GM23338 (cell line): ENCODE measurements at regions not wholly inside any gene's neighbourhood (a gene's known extent, or its start where the extent isn't known, plus 50 kb on each side); places are given as distances from the start of the nearest gene placed in this dataset.

Source experiments
- ATAC-seq: fragments of 200-7000 bp; cut with Tn5 transposase; 3 replicates; pipeline ENCODE4 v1.9.1; 2020
- DNase-seq: peaks from one replicate; pipeline ENCODE4 v3.0.0-alpha.2; 2015; ENCODE audit warnings: low spot score
- H2AFZ ChIP-seq: fragments of 200-600 bp; sonication (generic); 2 replicates; pipeline ENCODE4 v1.8.0; 2016; ENCODE audit warnings: antibody characterized with exemption, mild to moderate bottlenecking, moderate library complexity
- H3F3A ChIP-seq: fragments of 200-600 bp; sonication (generic); replicated peaks from 2 replicates; pipeline ENCODE4 v1.8.0; 2017; ENCODE audit warnings: antibody characterized with exemption, mixed run types, low read depth
- H3K27ac ChIP-seq: fragments of 200-600 bp; sonication (generic); 2 replicates; pipeline ENCODE4 v1.6.1; 2016; ENCODE audit warnings: low read depth
- H3K27me3 ChIP-seq: fragments of 200-600 bp; sonication (generic); 2 replicates; pipeline ENCODE4 v1.8.0; 2016; ENCODE audit warnings: mild to moderate bottlenecking, mixed run types, moderate library complexity; ENCODE audit not compliant: insufficient read depth
- H3K36me3 ChIP-seq: fragments of 200-600 bp; sonication (generic); 2 replicates; pipeline ENCODE4 v1.8.0; 2016; ENCODE audit warnings: mild to moderate bottlenecking; ENCODE audit not compliant: insufficient read depth
- H3K4me1 ChIP-seq: fragments of 200-600 bp; sonication (generic); 2 replicates; pipeline ENCODE4 v1.8.0; 2016; ENCODE audit warnings: mild to moderate bottlenecking, moderate library complexity; ENCODE audit not compliant: insufficient read depth
- H3K4me2 ChIP-seq: fragments of 200-600 bp; sonication (generic); 2 replicates; pipeline ENCODE4 v1.7.1; 2017; ENCODE audit warnings: mixed run types
- H3K4me3 ChIP-seq: fragments of 200-600 bp; sonication (generic); 2 replicates; pipeline ENCODE4 v1.6.1; 2016; ENCODE audit warnings: mixed run types
- H3K79me2 ChIP-seq: fragments of 200-600 bp; sonication (generic); replicated peaks from 2 replicates; pipeline ENCODE4 v1.8.0; 2017; ENCODE audit warnings: mild to moderate bottlenecking; ENCODE audit not compliant: insufficient read depth
- H3K9me2 ChIP-seq: fragments of 200-600 bp; sonication (generic); 2 replicates; pipeline ENCODE4 v1.8.0; 2017; ENCODE audit not compliant: insufficient read depth
- H4K20me1 ChIP-seq: fragments of 200-600 bp; sonication (generic); replicated peaks from 2 replicates; pipeline ENCODE4 v1.8.0; 2017; ENCODE audit warnings: mild to moderate bottlenecking; ENCODE audit not compliant: insufficient read depth
- H3K27ac Mint-ChIP-seq: 2 replicates; pipeline ENCODE4 v1.8.0; 2020; ENCODE audit warnings: inconsistent platforms, mild to moderate bottlenecking, moderate library complexity, mixed read lengths
- H3K27me3 Mint-ChIP-seq: 3 replicates; pipeline ENCODE4 v1.8.0; 2022; ENCODE audit warnings: low read depth, mild to moderate bottlenecking, moderate library complexity, mixed read lengths, inconsistent platforms; ENCODE audit not compliant: insufficient read depth, poor library complexity
- H3K36me3 Mint-ChIP-seq: 3 replicates; pipeline ENCODE4 v1.8.0; 2021; ENCODE audit warnings: low read depth, mild to moderate bottlenecking, inconsistent platforms, moderate library complexity, mixed read lengths
- H3K4me1 Mint-ChIP-seq: 3 replicates; pipeline ENCODE4 v1.8.0; 2020; ENCODE audit warnings: mild to moderate bottlenecking, inconsistent platforms, mixed read lengths
- H3K4me3 Mint-ChIP-seq: 3 replicates; pipeline ENCODE4 v1.8.0; 2021; ENCODE audit warnings: moderate library complexity, mild to moderate bottlenecking, inconsistent platforms, mixed read lengths
- H3K9me3 Mint-ChIP-seq: 3 replicates; pipeline ENCODE4 v1.8.0; 2020; ENCODE audit warnings: moderate library complexity, mild to moderate bottlenecking, inconsistent platforms, mixed read lengths
- CREB1 ChIP-seq: fragments of 250-450 bp; sonication (Bioruptor Pico); IDR thresholded peaks from 2 replicates; pipeline ENCODE4 v1.5.0; 2020; ENCODE audit warnings: low read depth, mild to moderate bottlenecking, moderate library complexity
- EZH2phosphoT487 ChIP-seq: fragments of 200-600 bp; sonication (generic); IDR thresholded peaks from one replicate; pipeline ENCODE4 v1.8.1; 2018; ENCODE audit warnings: antibody characterized with exemption; ENCODE audit not compliant: unreplicated experiment
- JUNB ChIP-seq: IDR thresholded peaks from one replicate; pipeline ENCODE4 v1.6.1; 2016; ENCODE audit warnings: antibody characterized with exemption; ENCODE audit not compliant: unreplicated experiment
- NANOG ChIP-seq: IDR thresholded peaks from 2 replicates; pipeline ENCODE4 v1.6.1; 2016; ENCODE audit warnings: antibody characterized with exemption, borderline replicate concordance
- POLR2AphosphoS5 ChIP-seq: IDR thresholded peaks from 2 replicates; pipeline ENCODE4 v1.6.1; 2016; ENCODE audit warnings: antibody characterized with exemption, low read depth
- STAT1 ChIP-seq: IDR thresholded peaks from one replicate; pipeline ENCODE4 v1.6.1; 2016; ENCODE audit warnings: antibody characterized with exemption; ENCODE audit not compliant: unreplicated experiment
- ZNF114 ChIP-seq: fragments of 250-450 bp; sonication (Bioruptor Pico); IDR thresholded peaks from 2 replicates; pipeline ENCODE4 v1.5.0; 2020; ENCODE audit warnings: mild to moderate bottlenecking, moderate library complexity
- ZNF462 ChIP-seq: fragments of 250-450 bp; sonication (Bioruptor Pico); IDR thresholded peaks from 2 replicates; pipeline ENCODE4 v1.5.0; 2020; ENCODE audit warnings: mild to moderate bottlenecking, moderate library complexity
- TF ChIP-seq, protein P1 (sequence below): IDR thresholded peaks from 2 replicates; pipeline ENCODE4 v1.6.1; 2016; ENCODE audit warnings: antibody characterized with exemption

GRCh38 chr6:118400098-118400497 lies 148.0 kb upstream of the PLN start:
- H2AFZ ChIP-seq = no peak overlapping the region
- no peaks in the 10 kb centered on the region for H3F3A ChIP-seq
- H3K9me2 ChIP-seq = peaks cover 14% of the 10 kb centered on the region; the same call in 1 of the 2 replicates
- no peaks in the 10 kb centered on the region for H3K9me3 Mint-ChIP-seq
- H3K4me3 ChIP-seq = no peak overlapping the region
- no peak for ATAC-seq
- DNase-seq = no peak
- H3K4me1 Mint-ChIP-seq = no peaks in the 10 kb centered on the region
- no peak overlapping the region for H3K27ac ChIP-seq
- H3K79me2 ChIP-seq = no peaks in the 10 kb centered on the region
- no peak overlapping the region for H3K4me3 Mint-ChIP-seq
- TF ChIP-seq, protein P1, sequence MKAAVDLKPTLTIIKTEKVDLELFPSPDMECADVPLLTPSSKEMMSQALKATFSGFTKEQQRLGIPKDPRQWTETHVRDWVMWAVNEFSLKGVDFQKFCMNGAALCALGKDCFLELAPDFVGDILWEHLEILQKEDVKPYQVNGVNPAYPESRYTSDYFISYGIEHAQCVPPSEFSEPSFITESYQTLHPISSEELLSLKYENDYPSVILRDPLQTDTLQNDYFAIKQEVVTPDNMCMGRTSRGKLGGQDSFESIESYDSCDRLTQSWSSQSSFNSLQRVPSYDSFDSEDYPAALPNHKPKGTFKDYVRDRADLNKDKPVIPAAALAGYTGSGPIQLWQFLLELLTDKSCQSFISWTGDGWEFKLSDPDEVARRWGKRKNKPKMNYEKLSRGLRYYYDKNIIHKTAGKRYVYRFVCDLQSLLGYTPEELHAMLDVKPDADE = no peak
- TF ChIP-seq ZNF462 (CRISPR knock-in tag) (no peak), NANOG (no peak), EZH2phosphoT487 (no peak), CREB1 (CRISPR knock-in tag) (no peak), POLR2AphosphoS5 (no peak), STAT1 (no peak), JUNB (no peak), ZNF114 (no peak)
- no peaks in the 10 kb centered on the region for H3K4me1 ChIP-seq
- peaks cover 2% of the 10 kb centered on the region for H3K27me3 Mint-ChIP-seq
- H3K27ac Mint-ChIP-seq = no peak overlapping the region; the same call in 1 of the 2 replicates
- no peaks in the 10 kb centered on the region for H3K36me3 ChIP-seq
- no peak overlapping the region for H3K4me2 ChIP-seq
- H3K27me3 ChIP-seq = no peaks in the 10 kb centered on the region
- no peaks in the 10 kb centered on the region for H4K20me1 ChIP-seq
- no peaks in the 10 kb centered on the region for H3K36me3 Mint-ChIP-seq
